Kidney epithelial cell (primary cell): ENCODE measurements at regions not wholly inside any gene's neighbourhood (a gene's known extent, or its start where the extent isn't known, plus 50 kb on each side); places are given as distances from the start of the nearest gene placed in this dataset.

Experiments
- DNase-seq: peaks from one replicate; pipeline ENCODE4 v3.0.0-alpha.2; 2010; ENCODE audit warnings: low read depth
- H3K27me3 ChIP-seq: 2 replicates; pipeline ENCODE4 v1.6.0; 2011; ENCODE audit warnings: low read length; ENCODE audit not compliant: control insufficient read depth, insufficient read depth
- H3K36me3 ChIP-seq: 2 replicates; pipeline ENCODE4 v1.5.1; 2011; ENCODE audit warnings: low read length; ENCODE audit not compliant: control insufficient read depth, insufficient read depth
- H3K4me3 ChIP-seq: 2 replicates; pipeline ENCODE4 v1.5.1; 2011; ENCODE audit warnings: low read depth, mild to moderate bottlenecking, control low read depth, low read length
- TF ChIP-seq, protein P1 (sequence below): IDR thresholded peaks from 2 replicates; pipeline ENCODE4 v1.5.1; 2011; ENCODE audit warnings: mild to moderate bottlenecking, moderate library complexity, low read length, control low read depth, inconsistent platforms; ENCODE audit not compliant: insufficient read depth, poor library complexity, severe bottlenecking

DNA sequence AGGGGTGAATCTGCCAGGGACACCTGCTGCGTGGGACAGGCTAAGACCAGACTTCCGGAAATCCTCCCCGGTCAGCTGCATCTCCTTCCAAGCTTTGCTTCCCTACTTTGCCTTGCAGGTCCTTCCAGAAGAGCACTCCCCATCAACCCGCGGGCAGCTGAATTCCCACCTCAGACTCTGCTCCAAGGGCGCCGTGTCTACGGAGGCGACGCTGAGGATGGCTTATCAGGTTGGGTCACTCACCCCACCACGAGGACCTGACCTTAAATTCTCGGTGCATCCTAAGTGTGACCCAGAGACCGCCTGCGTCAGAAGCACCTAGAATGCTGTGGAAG lies 78.9 kb upstream of the KMT2C start:
- no peak overlapping the region for H3K4me3 ChIP-seq
- DNase-seq = no peak

DNA sequence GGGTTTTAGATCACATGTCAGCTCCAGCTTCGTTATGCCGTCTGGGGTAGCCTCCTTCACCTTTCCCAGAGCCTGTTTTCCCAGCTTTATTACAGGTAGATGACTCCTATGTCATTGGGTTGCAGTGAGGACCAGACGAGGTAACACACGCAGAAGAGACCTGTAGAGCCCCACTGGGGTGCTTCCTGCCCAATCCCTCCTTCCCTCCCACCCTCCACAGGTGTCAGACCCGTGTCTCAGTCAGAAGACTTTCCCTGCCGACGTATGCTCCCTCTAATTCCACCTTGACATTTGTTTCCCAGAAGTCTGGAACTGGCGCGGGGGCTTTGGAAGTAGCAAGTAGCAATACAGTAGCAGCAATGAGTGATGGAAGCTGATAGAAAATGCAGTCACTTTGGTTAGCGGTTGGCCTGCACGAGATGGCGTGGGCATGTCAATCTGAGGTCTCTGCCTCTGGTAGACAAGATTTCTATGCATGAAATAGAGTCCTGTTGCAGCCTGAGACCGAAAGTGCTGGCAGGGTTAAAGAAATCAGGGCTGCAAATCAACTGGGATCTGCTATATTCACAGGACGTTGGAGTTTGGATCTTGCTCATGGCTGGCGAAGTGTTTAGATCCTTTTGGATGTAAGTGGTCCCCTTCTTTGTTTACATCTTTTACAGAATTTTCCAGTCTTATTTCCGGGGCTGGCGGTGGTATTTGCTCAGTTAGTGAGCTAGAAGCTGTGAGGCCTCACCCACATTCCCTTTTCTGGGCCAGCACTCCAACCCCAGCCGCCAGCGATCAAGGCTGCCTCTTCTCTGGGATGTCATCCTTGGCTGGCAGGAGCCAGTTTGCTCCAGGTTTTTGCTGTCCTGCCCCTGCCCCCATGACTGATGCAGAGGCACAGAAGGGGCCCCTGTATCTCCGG lies 78.3 kb upstream of the KMT2C start:
- TF ChIP-seq, protein P1, sequence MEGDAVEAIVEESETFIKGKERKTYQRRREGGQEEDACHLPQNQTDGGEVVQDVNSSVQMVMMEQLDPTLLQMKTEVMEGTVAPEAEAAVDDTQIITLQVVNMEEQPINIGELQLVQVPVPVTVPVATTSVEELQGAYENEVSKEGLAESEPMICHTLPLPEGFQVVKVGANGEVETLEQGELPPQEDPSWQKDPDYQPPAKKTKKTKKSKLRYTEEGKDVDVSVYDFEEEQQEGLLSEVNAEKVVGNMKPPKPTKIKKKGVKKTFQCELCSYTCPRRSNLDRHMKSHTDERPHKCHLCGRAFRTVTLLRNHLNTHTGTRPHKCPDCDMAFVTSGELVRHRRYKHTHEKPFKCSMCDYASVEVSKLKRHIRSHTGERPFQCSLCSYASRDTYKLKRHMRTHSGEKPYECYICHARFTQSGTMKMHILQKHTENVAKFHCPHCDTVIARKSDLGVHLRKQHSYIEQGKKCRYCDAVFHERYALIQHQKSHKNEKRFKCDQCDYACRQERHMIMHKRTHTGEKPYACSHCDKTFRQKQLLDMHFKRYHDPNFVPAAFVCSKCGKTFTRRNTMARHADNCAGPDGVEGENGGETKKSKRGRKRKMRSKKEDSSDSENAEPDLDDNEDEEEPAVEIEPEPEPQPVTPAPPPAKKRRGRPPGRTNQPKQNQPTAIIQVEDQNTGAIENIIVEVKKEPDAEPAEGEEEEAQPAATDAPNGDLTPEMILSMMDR = no peak
- no peaks in the 10 kb centered on the region for H3K36me3 ChIP-seq
- no peaks in the 10 kb centered on the region for H3K27me3 ChIP-seq
- DNase-seq = no peak
- no peak overlapping the region for H3K4me3 ChIP-seq

More for the DNA sequence above, 78.9 kb upstream of the KMT2C start:
- Histone ChIP-seq H3K36me3 (no peaks in the 10 kb centered on the region), H3K27me3 (no peaks in the 10 kb centered on the region)
- TF ChIP-seq, protein P1 = no peak

- Histone ChIP-seq H3K4me3 (no peak overlapping the region), H3K36me3 (no peaks in the 10 kb centered on the region), H3K27me3 (no peaks in the 10 kb centered on the region)
- TF ChIP-seq, protein P1 = no peak
- DNase-seq = no peak
Observed at GRCh38 chr7:152512706-152513105, 76.9 kb upstream of the KMT2C start.

- TF ChIP-seq, protein P1 = no peak
Observed at GRCh38 chr7:152511736-152512135, 75.9 kb upstream of the KMT2C start.

GRCh38 chr7:152508701-152509100 lies 72.9 kb upstream of the KMT2C start:
- TF ChIP-seq, protein P1 = no peak
- Histone ChIP-seq H3K4me3 (no peak overlapping the region), H3K36me3 (no peaks in the 10 kb centered on the region), H3K27me3 (no peaks in the 10 kb centered on the region)
- no peak for DNase-seq

More at GRCh38 chr7:152511736-152512135, 75.9 kb upstream of the KMT2C start:
- H3K27me3 ChIP-seq = no peaks in the 10 kb centered on the region
- H3K4me3 ChIP-seq = no peak overlapping the region
- H3K36me3 ChIP-seq = no peaks in the 10 kb centered on the region
- DNase-seq = no peak

DNA sequence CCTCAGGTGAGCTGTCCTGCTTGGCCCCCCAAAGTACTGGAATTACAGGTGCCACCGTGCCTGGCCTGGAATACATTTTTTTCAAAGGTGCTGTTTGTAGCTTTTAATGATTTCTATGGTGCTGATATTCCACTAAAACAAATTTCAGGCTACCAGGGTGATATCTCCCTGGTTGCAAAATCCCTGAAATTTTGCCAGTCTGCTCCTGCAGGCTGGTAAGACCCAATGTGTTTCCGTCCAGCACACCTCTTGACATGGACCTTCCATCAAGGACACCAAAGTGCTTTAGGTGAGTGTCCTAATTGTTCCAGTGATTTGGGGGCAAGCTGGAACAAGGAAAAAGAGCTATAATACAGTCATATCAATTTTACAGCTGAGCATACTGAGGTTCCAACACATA lies 69.8 kb upstream of the KMT2C start:
- no peaks in the 10 kb centered on the region for H3K36me3 ChIP-seq
- TF ChIP-seq, protein P1 = no peak
- DNase-seq = no peak
- no peak overlapping the region for H3K4me3 ChIP-seq
- no peaks in the 10 kb centered on the region for H3K27me3 ChIP-seq
